ENCODE measurements at regions not wholly inside any gene's neighbourhood (a gene's known extent, or its start where the extent isn't known, plus 50 kb on each side); places are given as distances from the start of the nearest gene placed in this dataset.

DNA sequence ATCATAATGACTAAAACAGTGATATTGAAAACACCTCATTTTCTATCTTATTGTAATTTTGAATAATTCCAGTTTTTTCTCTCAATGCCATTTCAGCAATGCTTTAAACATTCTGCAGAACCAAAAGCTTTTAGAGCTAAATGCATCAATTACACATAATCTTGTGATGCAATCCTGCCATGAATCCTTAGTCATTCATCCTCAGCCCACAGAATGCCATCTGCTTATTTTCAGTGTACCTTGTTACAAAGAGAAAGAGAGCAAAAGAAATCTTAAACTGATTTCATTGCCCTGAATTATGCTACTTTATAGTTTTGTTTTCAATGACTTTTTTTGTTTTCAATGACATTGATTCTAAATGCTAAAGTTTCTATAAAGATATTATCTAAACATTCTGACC, 1234.8 kb upstream of the C9orf72 start (continued):
- TF ChIP-seq ZSCAN32 (CRISPR knock-in tag; IDR thresholded peaks at IDR 0.05) (no peak), SRF (CRISPR knock-in tag; IDR thresholded peaks at IDR 0.05) (no peak), HDAC8 (tag; IDR thresholded peaks at IDR 0.05) (no peak), ZNF282 (CRISPR knock-in tag; IDR thresholded peaks at IDR 0.05) (no peak), RBFOX2 (IDR thresholded peaks at IDR 0.05; ENCODE audit: low read depth, low read length) (no peak), RBBP5 (IDR thresholded peaks at IDR 0.05; ENCODE audit: borderline replicate concordance, insufficient read depth, low read length, poor library complexity, severe bottlenecking) (no peak)
- TF ChIP-seq, protein P1, sequence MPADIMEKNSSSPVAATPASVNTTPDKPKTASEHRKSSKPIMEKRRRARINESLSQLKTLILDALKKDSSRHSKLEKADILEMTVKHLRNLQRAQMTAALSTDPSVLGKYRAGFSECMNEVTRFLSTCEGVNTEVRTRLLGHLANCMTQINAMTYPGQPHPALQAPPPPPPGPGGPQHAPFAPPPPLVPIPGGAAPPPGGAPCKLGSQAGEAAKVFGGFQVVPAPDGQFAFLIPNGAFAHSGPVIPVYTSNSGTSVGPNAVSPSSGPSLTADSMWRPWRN (IDR thresholded peaks at IDR 0.05; ENCODE audit: low read depth), result no peak

DNA sequence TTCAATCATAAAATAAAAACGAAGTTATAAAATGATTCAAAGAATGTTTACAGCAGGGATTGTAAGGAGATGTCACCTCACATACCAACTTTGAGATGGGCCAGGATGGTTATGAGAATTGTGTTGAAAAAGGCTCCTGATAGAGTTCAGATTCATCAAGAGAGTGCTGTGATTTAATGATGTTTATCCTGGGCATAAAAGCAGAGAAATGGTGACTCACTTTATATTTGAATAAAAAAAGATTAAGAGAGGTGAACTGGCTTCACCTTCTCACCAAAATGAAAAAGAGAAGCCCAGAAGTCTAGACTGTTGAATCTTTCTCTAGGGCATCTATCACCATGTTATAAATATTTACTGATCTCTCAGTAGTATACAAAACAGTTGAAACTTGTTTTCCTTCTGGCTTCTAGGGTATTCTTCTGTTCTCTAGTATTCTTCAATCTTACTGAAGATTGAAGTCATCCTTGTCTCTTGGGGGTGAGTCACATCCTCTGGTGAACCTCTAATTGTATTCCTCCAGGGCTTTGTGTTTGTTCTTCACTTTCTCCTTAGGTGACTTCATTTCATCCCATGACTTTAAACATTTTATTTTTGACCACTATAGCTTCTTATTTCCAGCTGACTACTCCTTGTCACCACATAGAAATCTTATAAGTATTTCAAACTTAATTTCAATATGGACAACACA, 1237.3 kb upstream of the C9orf72 start:
- Histone ChIP-seq H4K20me1 (replicated peaks; ENCODE audit: control insufficient read depth, insufficient read depth, low read length) (no peaks in the 10 kb centered on the region), H2AFZ (ENCODE audit: low read depth, low read length) (no peak overlapping the region), H3K4me1 (replicated peaks in 1 of 2; ENCODE audit: control insufficient read depth in 2 of 2, insufficient read depth in 2 of 2, low read length in 2 of 2) (no peaks in the 10 kb centered on the region), H3K9me3 (replicated peaks; ENCODE audit: control insufficient read depth, insufficient read depth, low read depth, low read length) (no peaks in the 10 kb centered on the region), H3K9ac (ENCODE audit: insufficient read depth in 1 of 2, low read depth in 2 of 2, low read length in 2 of 2) (no peak overlapping the region), H3K9me1 (ENCODE audit: control insufficient read depth, insufficient read depth, low read length) (no peaks in the 10 kb centered on the region), H3K4me3 (no peak overlapping the region), H3K27me3 (ENCODE audit: control insufficient read depth in 2 of 2, insufficient read depth in 2 of 2, low read length in 2 of 2) (no peaks in the 10 kb centered on the region), H3K79me2 (ENCODE audit: control insufficient read depth, insufficient read depth, low read length) (no peaks in the 10 kb centered on the region), H3K36me3 (ENCODE audit: control insufficient read depth, insufficient read depth, low read length) (no peaks in the 10 kb centered on the region), H3K27ac (ENCODE audit: extremely low read depth, low read depth, low read length) (no peak overlapping the region), H3K4me2 (ENCODE audit: insufficient read depth, low read length) (no peak overlapping the region)
- ATAC-seq (no peak), DNase-seq (ENCODE audit: extremely low read depth in 1 of 4, low spot score in 3 of 4) (no peak), FAIRE-seq (no peak)
- BruUV-seq (replicated peaks), result no TSS peak
- ChIA-PET POLR2A (no interaction called here), CTCF (ENCODE audit: low intra/inter-chr PET ratio) (no interaction called here)
- no CpG with 5 or more reads among the region's 1 CpG for WGBS (ENCODE audit: insufficient coverage, low coverage, missing lambda C conversion rate)
- in situ Hi-C loops (cut with MboI) (no loop called here), intact Hi-C loops (cut with micrococcal nuclease) (no loop called here)
- TF ChIP-seq GATAD2A (IDR thresholded peaks at IDR 0.05), result no peak
- TF ChIP-seq, protein P2, sequence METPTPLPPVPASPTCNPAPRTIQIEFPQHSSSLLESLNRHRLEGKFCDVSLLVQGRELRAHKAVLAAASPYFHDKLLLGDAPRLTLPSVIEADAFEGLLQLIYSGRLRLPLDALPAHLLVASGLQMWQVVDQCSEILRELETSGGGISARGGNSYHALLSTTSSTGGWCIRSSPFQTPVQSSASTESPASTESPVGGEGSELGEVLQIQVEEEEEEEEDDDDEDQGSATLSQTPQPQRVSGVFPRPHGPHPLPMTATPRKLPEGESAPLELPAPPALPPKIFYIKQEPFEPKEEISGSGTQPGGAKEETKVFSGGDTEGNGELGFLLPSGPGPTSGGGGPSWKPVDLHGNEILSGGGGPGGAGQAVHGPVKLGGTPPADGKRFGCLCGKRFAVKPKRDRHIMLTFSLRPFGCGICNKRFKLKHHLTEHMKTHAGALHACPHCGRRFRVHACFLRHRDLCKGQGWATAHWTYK (CRISPR knock-in tag; IDR thresholded peaks at IDR 0.05), result no peak
- TF ChIP-seq ZFP30 (CRISPR knock-in tag; IDR thresholded peaks at IDR 0.05; ENCODE audit: borderline replicate concordance), result no peak
- TF ChIP-seq BRCA1 (IDR thresholded peaks at IDR 0.05), result no peak
- TF ChIP-seq BRCA1 (CRISPR knock-in tag; IDR thresholded peaks at IDR 0.05), result no peak
- TF ChIP-seq CEBPB (tag; IDR thresholded peaks at IDR 0.05), result no peak
- TF ChIP-seq RFX7 (CRISPR knock-in tag; IDR thresholded peaks at IDR 0.05), result no peak

All from K562 (cell line).